PC-3 (cell line): ENCODE measurements at regions not wholly inside any gene's neighbourhood (a gene's known extent, or its start where the extent isn't known, plus 50 kb on each side); places are given as distances from the start of the nearest gene placed in this dataset.

Source experiments
- CTCF ChIP-seq: fragments of 300-600 bp; sonication (generic); conservative IDR thresholded peaks from 2 replicates; pipeline ENCODE4 v1.5.1; 2017; ENCODE audit warnings: antibody characterized with exemption, low read depth, mild to moderate bottlenecking, low read length
- EZH2phosphoT487 ChIP-seq: fragments of 300-600 bp; sonication (generic); IDR thresholded peaks from 2 replicates; pipeline ENCODE4 v1.6.1; 2018; ENCODE audit warnings: mild to moderate bottlenecking, antibody characterized with exemption, low read length, borderline replicate concordance

- no peak for TF ChIP-seq CTCF
- TF ChIP-seq EZH2phosphoT487: no peak
These were observed 417.3 kb upstream of the MARCKS start for GRCh38 chr6:113439866-113440265.
